HG02938 (cell line): ENCODE measurements at regions not wholly inside any gene's neighbourhood (a gene's known extent, or its start where the extent isn't known, plus 50 kb on each side); places are given as distances from the start of the nearest gene placed in this dataset.

Experiments used
- ATAC-seq: cut with Tn5 transposase; IDR thresholded peaks from one replicate; pipeline ENCODE4 v1.9.1; 2021; ENCODE audit warnings: mild to moderate bottlenecking, moderate library complexity; ENCODE audit not compliant: unreplicated experiment

DNA sequence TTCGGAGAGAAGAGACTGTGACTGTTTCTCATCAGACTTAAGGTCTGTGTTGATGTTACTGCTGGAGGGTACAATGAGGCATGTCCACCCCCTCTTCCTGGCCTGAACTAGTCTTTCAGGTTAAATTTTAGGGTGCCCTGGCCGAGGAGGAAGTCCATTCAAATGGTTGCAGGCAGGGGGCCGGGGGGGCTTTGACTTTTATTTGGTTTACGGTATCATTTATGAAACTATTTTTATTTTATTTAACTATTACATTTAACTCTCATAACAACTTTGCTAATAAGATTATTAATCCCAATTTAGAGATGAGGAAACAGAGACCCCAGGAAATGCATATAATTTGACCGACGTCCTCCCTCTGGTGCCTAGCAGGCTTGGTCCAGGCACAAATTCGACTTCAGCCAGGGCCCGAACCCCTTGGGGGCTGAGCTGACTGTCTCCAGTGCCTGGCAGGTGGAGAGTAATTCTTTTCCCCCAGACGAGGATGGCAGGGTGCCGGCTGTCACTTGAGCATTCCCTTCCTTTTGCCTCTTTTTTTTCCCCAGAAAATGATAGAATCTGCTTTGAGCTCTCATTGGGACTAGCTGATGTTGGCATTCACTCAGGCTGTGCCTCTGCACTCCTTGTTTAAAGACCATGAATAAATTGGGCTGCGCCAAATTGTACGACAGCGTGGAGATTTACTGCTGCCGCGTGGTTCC lies 255.3 kb upstream of the SALL3 start:
- ATAC-seq = no peak

DNA sequence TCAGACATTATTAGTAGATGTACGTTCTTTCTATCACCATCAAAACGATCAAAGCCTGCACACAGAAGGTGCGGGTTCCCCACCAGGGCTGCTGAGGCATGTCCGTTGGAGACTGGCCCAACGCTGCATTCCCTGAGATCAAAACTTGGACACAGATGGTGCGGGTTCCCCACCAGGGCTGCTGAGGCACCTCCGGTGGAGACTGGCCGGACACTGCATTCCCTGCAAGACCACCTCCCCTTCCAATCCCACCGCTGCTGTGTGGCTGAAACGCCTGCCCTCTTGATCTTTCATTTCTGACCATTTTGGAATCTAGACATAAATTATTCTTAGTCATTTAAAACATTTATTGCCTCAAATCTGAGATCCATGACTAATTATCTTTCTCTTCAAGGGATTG lies 254.2 kb upstream of the SALL3 start:
- ATAC-seq = no peak

DNA sequence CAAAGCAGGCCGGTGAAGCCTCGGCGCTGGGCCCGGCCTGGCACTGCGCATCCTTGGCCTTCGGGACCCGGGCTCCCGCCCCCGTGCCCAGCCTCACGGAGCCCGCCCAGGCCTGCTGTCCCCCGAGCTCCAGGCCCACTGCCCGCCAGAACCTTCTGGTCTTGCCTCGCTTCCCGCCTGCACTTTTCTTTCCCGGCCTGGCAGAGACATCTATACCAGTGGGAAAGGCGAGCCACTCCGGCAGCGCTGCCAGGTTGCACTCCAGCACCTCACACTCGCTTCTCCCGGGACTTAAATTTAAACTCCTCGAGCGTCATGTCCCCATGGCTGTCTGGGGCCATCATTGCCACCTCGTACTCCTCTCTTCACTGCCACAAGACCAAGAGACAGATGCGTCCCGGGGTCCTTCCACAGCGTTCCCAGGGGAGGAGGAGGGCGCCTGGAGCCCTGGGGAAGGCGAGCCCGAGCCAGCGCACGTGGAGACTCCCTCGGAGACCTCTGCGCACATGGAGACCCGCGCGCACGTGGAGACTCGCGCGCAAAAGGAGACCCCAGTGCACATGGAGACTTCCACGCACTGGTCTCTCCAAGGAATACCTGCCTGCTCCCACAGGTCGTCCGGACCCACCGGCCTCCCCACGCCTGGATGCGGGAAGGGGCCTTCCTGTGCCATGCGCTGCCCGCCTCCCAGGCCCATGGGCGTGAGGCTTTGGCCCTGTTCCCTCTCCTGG lies 253.1 kb upstream of the SALL3 start:
- no peak for ATAC-seq

DNA sequence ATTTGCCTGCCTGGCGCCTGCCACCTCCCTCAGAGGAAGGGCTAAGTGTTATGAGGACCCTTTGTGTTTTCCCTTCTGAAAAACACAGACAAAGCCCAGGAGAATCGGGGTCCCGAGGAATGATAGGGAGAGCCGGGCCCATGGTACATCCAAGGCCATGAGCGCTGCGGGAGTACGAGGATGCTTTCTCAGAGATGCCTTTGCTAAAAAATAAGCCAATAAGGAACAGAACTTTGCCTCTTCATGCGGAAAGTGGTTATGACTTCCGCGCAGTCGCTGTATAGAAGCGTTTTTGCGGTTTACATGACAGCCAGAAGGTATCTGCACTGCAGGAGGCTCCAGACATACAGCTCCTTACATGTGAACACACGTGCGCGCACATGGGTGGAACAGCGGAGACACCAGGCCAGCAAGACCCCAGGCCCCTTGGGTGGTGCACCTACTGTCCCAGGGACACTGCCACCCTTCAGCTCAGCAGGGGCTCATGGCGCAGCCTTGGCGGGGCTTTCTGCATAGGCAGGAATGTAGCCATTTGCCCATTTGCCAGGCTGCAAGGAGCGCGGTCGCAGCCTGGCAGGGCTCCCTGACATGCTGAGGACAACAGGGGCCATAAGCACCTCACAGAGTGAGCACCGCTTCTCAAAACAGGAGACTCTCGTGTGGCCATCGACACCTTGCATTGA lies 252.4 kb upstream of the SALL3 start:
- no peak for ATAC-seq

DNA sequence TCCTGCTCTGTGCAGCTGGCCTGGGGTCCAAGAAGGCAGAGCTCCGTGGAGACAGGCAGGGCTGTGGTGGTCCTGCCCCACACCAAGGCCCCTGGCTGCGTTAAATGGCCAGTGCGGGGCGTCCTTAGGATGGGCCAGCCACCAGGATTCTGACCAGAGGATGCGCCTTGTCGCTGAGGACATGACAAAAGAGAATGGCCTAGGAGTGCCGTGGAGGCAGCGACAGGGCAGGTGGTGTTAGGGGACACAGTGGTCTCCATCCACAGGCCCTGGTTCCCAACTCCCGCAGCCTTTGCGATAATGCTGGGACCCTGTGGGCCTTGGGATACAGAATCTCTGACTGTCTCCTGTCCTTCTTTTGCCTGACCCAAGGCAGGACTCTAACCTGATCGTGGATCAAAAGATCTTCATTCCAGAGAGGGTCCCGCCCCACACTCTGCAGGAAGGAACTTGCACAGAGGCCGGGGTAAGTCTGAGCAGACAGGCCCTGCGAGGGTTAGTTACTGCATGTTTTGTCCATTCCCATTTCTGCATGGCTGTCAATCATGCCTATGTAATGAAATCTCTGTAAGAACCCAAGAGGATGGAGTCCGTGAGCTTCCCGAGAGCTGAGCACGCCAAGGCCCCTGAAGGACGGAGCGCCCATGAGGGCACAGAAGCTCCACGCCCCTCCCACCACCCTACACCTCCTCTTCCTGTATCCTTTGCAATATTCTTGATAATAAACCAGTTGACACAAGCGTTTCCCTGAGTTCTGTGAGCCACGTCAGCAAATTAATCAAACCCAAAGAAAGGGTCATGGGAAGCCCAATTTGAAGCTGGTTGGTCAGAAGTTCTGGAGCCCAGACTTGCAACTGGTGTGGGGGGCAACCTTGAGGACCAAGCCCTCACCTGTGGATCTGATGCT lies 251.5 kb upstream of the SALL3 start:
- ATAC-seq = no peak

DNA sequence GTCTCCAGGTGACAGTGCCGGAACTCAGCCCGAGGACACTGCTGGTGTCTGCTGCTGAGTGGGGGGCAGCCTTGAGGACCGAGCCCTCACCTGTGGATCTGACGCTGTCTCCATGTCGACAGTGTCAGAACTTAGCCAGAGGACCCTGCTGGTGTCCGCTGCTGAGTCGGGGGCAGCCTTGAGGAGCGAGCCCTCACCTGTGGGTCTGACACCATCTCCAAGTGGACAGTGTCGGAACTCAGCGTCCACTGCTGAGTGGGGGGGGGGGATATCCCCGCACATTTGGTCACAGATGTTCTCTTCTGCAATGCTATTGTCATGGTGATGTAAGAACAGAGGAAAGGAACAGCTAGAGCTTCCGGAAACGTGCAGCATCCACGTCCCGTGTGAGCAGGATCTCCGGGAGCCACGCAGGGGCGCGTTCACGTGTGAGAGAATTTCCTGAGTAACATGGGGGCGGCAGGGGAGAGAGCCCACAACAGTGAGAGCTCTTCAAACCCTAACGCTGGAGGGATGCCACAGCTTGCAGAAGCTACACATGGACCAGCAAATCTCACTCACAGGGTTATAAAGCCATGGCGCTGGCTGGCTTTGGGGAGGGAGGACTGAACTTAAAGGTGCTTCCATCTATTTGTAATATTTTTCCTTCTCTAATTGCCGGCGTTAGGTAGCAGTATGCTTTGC lies 250.7 kb upstream of the SALL3 start:
- no peak for ATAC-seq

DNA sequence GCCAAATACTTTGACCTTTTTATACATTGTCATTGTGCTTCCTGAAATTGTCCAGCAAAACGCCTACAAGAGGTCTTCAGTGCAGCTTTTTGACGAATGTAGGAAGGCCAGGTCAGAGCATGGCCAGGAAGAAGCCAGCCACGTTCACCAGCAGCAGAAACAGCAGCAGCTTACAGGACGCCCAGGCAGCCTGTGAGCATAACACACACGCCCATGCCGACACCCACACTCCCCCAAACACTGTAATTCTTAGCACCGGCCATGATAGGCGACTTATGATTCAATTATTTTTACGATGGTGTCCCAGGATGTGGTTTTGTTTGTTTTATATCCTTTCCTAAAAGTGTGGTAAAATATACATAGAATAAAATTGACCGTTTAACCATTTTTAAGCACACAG lies 249.1 kb upstream of the SALL3 start:
- no peak for ATAC-seq

DNA sequence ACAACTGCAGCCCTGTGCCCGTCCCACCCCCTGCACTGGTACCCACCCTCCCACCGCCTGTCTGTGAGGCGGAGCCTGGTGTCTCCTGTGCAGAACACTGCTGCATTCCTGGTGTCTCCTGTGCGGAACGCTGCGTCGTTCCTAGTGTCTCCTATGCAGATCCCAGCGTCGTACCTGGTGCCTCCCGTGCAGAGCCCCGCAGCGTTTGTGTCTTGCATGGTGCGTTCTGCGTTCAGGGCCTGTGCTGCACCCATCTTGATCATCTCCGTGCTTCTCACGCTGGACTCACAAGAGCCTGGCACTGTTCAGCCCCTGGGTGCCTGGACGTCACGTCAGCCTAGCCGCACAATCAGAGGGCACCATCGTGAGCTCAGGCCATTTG lies 248.6 kb upstream of the SALL3 start:
- no peak for ATAC-seq

DNA sequence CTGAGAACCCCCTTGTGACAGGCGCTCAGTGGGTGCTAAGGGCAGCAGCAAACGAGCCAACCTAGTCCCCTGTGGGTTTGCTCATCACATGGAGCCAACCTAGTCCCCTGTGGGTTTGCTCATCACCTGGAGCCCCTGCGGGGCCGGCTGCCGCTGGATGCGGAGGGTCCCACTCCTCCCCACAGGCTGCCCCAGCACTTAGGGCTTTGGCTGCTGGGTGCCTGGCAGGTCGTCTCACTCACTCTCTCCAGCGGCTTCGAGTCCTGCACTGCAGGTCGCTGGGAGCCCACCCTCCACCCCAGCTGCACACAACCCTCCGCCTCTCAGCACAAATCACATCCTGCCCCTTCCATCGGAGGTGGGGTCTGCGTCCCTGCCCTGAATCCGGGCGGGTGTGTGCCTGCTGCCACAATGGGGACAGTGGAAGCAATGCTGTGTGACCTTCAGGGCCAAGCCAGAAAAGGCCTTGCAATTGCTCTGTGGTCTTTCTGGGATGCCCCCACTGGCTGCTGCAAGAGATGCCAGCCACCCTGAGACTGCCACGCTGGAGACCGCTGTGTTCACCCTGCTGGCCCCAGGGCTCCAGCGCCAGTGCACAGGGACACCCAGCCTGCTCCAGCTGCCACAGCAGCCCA lies 248.1 kb upstream of the SALL3 start:
- ATAC-seq = no peak

DNA sequence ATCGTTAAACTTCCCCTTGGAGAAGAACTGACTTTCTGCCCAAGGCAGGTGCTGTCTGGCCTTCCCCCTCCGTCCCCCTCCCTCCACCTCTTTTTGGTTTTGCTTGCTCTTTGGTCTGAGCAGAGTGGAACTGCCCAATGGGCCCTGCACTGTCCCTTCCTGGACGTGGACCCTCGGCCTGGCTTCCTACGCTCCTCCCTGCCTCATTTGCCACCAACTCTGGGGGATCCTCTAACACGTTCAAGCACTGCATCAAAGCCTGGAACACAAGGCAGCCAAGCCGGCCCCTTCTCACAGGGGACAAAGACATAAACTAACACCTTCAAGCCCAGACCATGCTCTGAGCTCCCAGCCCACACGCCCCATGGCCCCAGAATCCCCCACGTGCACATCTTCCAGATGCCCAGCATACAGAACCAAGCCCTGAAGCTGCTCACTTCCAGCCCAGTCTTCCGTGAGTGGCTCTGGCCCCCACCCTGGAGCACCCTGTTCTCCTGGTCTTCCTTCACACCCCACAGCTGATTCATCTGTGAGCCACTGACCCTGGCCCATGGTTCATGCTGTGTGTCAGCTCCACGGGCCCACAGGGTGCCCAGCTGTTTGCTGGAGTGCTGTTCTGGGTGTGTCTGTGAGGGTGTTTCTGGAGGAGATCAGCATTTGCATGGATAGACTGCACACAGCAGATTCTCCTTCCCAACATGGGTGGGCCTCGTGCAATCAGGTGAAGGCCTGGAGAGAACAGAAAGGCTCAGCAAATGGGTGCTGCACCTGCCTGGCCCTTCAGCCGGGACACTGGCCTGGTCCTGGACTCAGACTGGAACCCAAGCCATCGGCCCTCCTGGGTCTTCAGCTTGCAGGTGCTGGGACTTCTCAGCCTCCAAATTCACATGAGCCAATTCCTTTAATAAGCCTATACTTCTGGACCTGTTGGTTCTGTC lies 247.1 kb upstream of the SALL3 start:
- no peak for ATAC-seq

DNA sequence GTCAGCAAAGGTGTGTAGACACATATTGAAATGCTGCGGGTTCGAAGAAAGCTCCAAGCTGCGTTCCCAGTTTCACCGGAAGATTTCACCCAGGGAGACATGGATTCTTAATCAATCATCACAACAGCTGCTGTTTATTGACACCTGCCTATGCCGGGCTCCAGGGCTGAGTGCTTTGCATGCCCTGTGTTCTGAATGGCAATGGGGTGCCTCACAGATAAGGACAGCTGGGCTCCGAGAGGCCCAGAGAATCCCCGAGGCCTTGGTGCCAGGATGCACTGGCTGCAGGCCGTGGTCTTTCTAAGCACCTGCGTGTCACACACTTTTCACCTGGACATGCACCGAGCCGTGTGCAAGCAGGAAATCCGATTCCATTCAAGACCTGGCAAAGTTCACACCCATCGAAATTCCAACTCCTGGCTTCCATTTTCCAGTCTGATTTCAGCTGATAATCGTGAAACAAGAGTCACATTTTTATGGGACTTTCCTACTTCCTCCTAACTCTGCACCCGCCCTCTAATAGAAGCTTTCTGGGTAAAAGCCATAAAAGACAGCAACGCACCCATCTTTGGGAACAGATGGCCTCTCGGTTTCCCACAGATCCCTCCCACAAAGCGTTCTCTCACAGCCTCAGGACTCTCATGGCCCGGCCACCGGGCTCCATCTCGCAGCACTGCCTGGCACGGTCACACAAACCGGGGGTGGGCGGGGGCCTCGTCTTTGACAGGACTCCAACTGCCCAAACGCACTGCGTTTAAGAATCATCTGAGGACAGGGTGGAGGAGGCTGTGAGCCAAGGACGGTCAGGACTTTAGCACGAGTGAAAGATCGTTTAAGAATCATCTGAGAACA lies 245.6 kb upstream of the SALL3 start:
- no peak for ATAC-seq

DNA sequence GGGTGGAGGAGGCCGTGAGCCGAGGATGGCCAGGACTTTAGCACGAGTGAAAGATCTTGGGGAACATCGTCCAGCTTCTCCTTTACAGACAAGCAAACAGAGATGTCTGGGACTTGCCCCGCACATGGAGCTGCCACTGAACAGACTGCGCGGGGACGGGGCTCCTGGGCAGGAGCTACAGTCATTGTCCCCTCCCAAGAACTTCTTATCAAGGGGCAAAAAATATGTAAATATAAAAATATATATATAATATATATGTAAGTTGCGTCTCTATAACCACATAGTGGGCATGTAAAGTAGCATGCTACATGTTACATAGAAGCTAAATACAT lies 245.0 kb upstream of the SALL3 start:
- no peak for ATAC-seq

DNA sequence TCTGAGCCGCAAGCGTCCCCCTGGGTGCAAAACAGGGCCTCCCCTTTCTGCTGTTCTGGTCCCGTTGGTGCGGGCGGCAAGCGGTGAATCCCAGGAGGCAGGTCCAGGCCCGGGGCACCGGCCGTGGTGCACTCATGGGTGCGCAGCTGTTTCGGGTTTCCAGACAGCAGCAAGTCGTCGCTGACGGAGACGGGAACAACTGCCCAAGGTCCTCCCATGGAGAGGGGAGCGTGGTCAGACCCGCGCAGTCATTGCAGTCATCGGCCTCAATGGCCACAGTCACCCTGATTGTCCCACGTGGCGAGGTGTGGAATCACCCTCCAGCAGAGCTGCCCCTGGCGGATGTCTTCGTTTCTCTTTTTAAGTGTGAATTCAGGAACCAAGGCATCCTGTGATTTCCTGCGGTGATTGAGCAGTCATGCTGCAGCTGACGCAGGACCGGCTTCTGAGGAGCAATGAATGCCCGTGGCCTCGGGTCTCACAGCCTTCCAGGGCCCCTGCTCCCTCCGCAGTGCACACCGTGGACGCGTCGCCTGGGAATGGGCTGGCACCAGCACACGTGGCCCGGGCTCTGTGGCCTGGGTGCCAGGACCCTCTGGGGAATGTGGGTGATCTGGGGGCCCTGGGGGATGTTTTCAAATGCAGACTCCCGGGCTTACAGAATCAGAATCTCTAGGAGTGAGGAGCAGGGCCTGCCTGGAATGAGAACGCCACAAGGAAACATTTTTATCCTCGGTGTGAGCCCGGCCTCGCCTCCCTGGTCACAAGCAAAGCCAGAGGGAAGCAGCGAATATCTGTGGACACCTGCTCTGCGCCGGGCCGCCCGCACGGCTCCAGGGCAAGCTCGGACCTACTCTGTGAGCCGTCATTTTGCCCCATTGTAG lies 244.2 kb upstream of the SALL3 start:
- ATAC-seq = no peak

DNA sequence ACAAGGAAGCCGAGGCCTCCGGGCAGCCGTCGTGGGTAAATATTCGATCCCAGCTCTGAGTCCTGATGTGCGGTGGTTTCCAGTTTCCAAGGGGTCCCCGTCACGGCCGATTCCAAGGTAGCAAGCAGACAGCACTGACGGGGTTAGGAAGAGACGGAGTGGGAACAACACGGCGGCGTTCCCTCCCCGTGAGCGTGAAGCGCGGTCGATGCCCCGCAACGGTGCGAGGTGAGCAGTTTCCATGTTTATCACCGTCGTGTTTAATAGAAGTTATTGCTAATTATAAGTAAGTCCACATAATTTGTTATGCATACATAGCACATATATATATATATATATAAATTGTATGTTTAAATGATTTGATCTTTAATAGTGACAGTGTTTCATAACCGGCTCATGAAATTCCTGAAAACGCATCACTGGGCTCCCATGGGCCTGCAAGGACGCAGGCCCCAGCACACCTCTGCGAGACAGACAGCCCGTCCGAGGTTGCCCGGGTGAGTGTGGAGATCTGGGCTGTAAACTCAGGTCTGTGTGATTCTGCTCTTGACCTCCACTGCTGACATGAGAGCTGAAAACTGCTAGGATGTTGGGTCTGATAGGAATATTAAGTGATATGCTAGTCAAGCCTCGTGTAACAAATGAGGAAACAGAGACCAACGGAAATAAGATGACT lies 243.5 kb upstream of the SALL3 start:
- ATAC-seq = no peak

DNA sequence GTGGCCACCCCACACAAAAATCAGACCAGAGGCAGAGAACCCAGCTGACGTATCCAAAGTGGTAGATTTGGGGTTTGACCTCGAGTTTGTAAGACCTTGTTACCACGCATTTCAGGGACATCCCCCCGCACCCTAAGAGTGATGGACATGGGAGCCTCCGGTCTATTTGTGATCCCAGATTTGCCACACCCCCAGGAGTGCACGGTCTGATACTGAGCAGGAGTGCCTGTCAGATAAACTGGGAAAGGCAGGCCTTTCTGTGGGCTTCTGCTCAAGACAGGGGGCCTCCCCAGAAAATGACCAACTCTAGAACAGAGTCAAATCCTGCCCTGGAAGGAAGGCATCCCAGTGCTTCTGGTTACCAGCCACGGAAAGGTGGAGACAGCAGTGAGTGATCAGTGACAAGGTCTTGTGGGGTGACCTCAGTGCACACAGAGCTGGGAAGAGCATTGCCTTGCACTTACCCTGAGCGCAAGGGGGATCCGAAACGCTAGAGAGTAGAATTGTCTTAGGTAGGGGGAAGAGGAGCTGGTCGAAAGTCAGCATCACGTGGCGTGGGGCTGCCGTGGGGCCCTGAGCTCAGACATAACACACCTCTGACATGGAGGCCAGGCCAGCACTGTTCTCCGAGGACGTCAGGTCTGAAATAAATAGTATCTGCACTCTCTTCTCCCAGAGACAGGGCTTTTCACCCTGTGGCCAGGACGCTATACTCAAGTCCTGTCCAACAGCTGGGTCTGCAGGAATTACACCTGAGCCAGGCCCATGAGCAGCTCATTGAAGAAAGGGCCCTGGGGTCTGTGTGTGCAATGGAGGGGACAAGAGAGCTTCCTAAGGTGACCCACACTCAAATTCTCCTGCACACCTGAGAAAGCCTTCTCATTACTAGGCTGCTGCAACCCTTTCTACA lies 242.4 kb upstream of the SALL3 start:
- no peak for ATAC-seq
